ENCODE measurements at regions not wholly inside any gene's neighbourhood (a gene's known extent, or its start where the extent isn't known, plus 50 kb on each side); places are given as distances from the start of the nearest gene placed in this dataset.

DNA sequence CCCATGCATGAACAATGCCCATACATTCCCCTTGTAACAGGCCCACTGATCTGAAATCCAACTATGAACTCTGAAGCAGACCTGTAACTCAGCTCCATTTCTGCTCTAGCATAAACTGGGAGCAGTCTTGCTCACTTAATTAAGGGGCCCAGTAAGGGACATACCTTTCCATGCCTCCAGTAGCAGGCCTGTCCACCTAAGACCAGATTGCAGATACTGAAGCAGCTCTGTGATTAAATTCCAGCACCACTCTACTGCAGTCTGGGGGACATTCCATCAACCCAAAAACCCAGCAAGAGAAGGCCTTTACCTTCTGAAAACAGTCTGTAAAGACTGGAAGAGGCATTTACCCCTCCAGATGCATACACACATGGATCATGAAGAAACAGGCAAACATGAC lies 162.0 kb upstream of the NEIL3 start:
- TF ChIP-seq, protein P1, sequence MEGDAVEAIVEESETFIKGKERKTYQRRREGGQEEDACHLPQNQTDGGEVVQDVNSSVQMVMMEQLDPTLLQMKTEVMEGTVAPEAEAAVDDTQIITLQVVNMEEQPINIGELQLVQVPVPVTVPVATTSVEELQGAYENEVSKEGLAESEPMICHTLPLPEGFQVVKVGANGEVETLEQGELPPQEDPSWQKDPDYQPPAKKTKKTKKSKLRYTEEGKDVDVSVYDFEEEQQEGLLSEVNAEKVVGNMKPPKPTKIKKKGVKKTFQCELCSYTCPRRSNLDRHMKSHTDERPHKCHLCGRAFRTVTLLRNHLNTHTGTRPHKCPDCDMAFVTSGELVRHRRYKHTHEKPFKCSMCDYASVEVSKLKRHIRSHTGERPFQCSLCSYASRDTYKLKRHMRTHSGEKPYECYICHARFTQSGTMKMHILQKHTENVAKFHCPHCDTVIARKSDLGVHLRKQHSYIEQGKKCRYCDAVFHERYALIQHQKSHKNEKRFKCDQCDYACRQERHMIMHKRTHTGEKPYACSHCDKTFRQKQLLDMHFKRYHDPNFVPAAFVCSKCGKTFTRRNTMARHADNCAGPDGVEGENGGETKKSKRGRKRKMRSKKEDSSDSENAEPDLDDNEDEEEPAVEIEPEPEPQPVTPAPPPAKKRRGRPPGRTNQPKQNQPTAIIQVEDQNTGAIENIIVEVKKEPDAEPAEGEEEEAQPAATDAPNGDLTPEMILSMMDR (IDR thresholded peaks at IDR 0.05), result no peak
- no peak for TF ChIP-seq ZFX (IDR thresholded peaks at IDR 0.05; ENCODE audit: borderline replicate concordance)
